Lower leg skin (tissue), 3 donors: ENCODE measurements at regions not wholly inside any gene's neighbourhood (a gene's known extent, or its start where the extent isn't known, plus 50 kb on each side); places are given as distances from the start of the nearest gene placed in this dataset.

Experiments
- POLR2A ChIP-seq, 2 donors: fragments of 450-650 bp; IDR thresholded peaks; one replicate each; pipeline ENCODE4 v1.6.1; 2016 to 2017; ENCODE audit warnings: antibody characterized with exemption in 2 of 2, mild to moderate bottlenecking in 1 of 2, moderate library complexity in 1 of 2
- TF ChIP-seq, protein P1 (sequence below), 3 donors: fragments of 450-650 bp; IDR thresholded peaks; one replicate each; pipeline ENCODE4 v1.5.1; 2016; ENCODE audit warnings: antibody characterized with exemption in 3 of 3, mild to moderate bottlenecking in 3 of 3, moderate library complexity in 2 of 3

- TF ChIP-seq, protein P1, sequence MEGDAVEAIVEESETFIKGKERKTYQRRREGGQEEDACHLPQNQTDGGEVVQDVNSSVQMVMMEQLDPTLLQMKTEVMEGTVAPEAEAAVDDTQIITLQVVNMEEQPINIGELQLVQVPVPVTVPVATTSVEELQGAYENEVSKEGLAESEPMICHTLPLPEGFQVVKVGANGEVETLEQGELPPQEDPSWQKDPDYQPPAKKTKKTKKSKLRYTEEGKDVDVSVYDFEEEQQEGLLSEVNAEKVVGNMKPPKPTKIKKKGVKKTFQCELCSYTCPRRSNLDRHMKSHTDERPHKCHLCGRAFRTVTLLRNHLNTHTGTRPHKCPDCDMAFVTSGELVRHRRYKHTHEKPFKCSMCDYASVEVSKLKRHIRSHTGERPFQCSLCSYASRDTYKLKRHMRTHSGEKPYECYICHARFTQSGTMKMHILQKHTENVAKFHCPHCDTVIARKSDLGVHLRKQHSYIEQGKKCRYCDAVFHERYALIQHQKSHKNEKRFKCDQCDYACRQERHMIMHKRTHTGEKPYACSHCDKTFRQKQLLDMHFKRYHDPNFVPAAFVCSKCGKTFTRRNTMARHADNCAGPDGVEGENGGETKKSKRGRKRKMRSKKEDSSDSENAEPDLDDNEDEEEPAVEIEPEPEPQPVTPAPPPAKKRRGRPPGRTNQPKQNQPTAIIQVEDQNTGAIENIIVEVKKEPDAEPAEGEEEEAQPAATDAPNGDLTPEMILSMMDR (IDR thresholded peaks at IDR 0.05): no peak
- TF ChIP-seq POLR2A (IDR thresholded peaks at IDR 0.05): no peak
These were observed 64.0 kb upstream of the CHRM3 start for GRCh38 chr1:239322369-239322768.
